K562 (cell line): ENCODE measurements at regions not wholly inside any gene's neighbourhood (a gene's known extent, or its start where the extent isn't known, plus 50 kb on each side); places are given as distances from the start of the nearest gene placed in this dataset.

ENCODE experiments used
- ATAC-seq: fragments of 200-7000 bp; cut with Tn5 transposase; 3 replicates; pipeline ENCODE4 v1.9.1; 2020; ENCODE audit warnings: moderate library complexity
- BruUV-seq: library from RNA; stranded (reverse); fragments of 400-500 nt; replicated peaks from 2 replicates; lab custom pipeline; 2021; lab: Mats Ljungman, UMichigan
- CTCF ChIA-PET: fragments of 300-600 bp; formaldehyde crosslinking; extraction: SDS; loops from one replicate; lab custom pipeline; 2021; ENCODE audit warnings: low intra/inter-chr PET ratio; lab: Yijun Ruan, JAX
- POLR2A ChIA-PET: fragments of 300-600, 350-650 bp; sonication (Branson Sonifier 250); formaldehyde crosslinking; extraction: SDS; loops from one replicate; lab custom pipeline; 2021; ENCODE audit warnings: antibody characterized with exemption, inconsistent platforms; lab: Yijun Ruan, JAX
- DNase-seq, 4 experiments: peaks; one replicate each; pipeline versions ENCODE4 v3.0.0 to v3.0.0-alpha.2; 2011 to 2018; ENCODE audit warnings: low spot score in 3 of 4, mixed read lengths in 3 of 4; ENCODE audit errors: extremely low read depth in 1 of 4
- FAIRE-seq: peaks from 2 replicates; lab custom pipeline; 2011; peaks lifted over from hg19 to GRCh38; lab: Jason Lieb, UNC
- H2AFZ ChIP-seq: 2 replicates; pipeline ENCODE4 v1.6.0; 2011; ENCODE audit warnings: low read depth, low read length, control low read depth, inconsistent platforms
- H3K27ac ChIP-seq: fragments of 200-600 bp; 3 replicates; pipeline ENCODE4 v1.8.0; 2011; ENCODE audit warnings: low read depth, mild to moderate bottlenecking, control low read depth, inconsistent platforms, low read length, moderate library complexity, mixed read lengths; ENCODE audit errors: extremely low read depth
- H3K27me3 ChIP-seq, 2 experiments: fragments of 300-600 bp in 1 of 2; 2 replicates in 1 of 2; 3 replicates in 1 of 2; pipeline versions ENCODE4 v1.6.0 to v1.8.0; 2011; ENCODE audit warnings: inconsistent platforms in 2 of 2, low read length in 2 of 2, mild to moderate bottlenecking in 1 of 2, mixed read lengths in 1 of 2, moderate library complexity in 1 of 2; ENCODE audit not compliant: control insufficient read depth in 2 of 2, insufficient read depth in 2 of 2
- H3K36me3 ChIP-seq: fragments of 300-600 bp; 3 replicates; pipeline ENCODE4 v1.8.0; 2011; ENCODE audit warnings: mild to moderate bottlenecking, low read length, inconsistent platforms; ENCODE audit not compliant: control insufficient read depth, insufficient read depth
- H3K4me1 ChIP-seq, 2 experiments: fragments of 200-600 bp in 1 of 2; replicated peaks in 1 of 2; 2 replicates in 1 of 2; 3 replicates in 1 of 2; pipeline versions ENCODE4 v1.5.1 to v1.8.0; 2011; ENCODE audit warnings: inconsistent platforms in 2 of 2, low read length in 2 of 2, mild to moderate bottlenecking in 1 of 2, mixed read lengths in 1 of 2, moderate library complexity in 1 of 2; ENCODE audit not compliant: control insufficient read depth in 2 of 2, insufficient read depth in 2 of 2
- H3K4me2 ChIP-seq: 2 replicates; pipeline ENCODE4 v1.6.1; 2011; ENCODE audit warnings: low read length, control low read depth, inconsistent platforms, mixed read lengths; ENCODE audit not compliant: insufficient read depth
- H3K4me3 ChIP-seq: fragments of 200-600 bp; sonication (generic), shearing (Covaris generic); 2 replicates; pipeline ENCODE4 v1.5.1; 2016; ENCODE audit warnings: control low read depth, inconsistent platforms
- H3K79me2 ChIP-seq: fragments of 200-600 bp; 3 replicates; pipeline ENCODE4 v1.8.0; 2011; ENCODE audit warnings: low read length, inconsistent platforms; ENCODE audit not compliant: control insufficient read depth, insufficient read depth
- H3K9ac ChIP-seq, 2 experiments: 2 replicates each; pipeline versions ENCODE4 v1.6.0 to v1.6.1; 2011; ENCODE audit warnings: low read depth in 2 of 2, low read length in 2 of 2, control low read depth in 1 of 2, inconsistent platforms in 1 of 2, mild to moderate bottlenecking in 1 of 2, mixed read lengths in 1 of 2; ENCODE audit not compliant: insufficient read depth in 1 of 2
- H3K9me1 ChIP-seq: one replicate; pipeline ENCODE4 v1.6.0; 2011; ENCODE audit warnings: inconsistent platforms, mild to moderate bottlenecking, low read length, moderate library complexity; ENCODE audit not compliant: control insufficient read depth, insufficient read depth
- H3K9me3 ChIP-seq: replicated peaks from 2 replicates; pipeline ENCODE4 v1.5.1; 2011; ENCODE audit warnings: low read depth, low read length, inconsistent platforms; ENCODE audit not compliant: control insufficient read depth, insufficient read depth
- H4K20me1 ChIP-seq: replicated peaks from 2 replicates; pipeline ENCODE4 v1.6.1; 2011; ENCODE audit warnings: low read length, inconsistent platforms, mixed read lengths; ENCODE audit not compliant: control insufficient read depth, insufficient read depth
- ETV1 ChIP-seq: fragments of 450-650 bp; conservative IDR thresholded peaks from 2 replicates; pipeline ENCODE4 v1.6.1; 2016; ENCODE audit warnings: missing genetic modification characterization, control low read depth, low read depth, missing compliant biosample characterization
- MCM3 ChIP-seq: fragments of 450-650 bp; IDR thresholded peaks from 2 replicates; pipeline ENCODE4 v1.6.1; 2016
- PML ChIP-seq: IDR thresholded peaks from 2 replicates; pipeline ENCODE4 v1.6.1; 2012; ENCODE audit warnings: low read length, inconsistent platforms
- ZNF507 ChIP-seq: conservative IDR thresholded peaks from 2 replicates; pipeline ENCODE4 v1.6.1; 2017; ENCODE audit warnings: missing genetic modification characterization, missing compliant biosample characterization
- ZNF589 ChIP-seq: fragments of 200-800 bp; sonication (Bioruptor generic); IDR thresholded peaks from 2 replicates; pipeline ENCODE4 v1.6.1; 2016; ENCODE audit warnings: low read depth, missing genetic modification characterization, missing compliant biosample characterization
- WGBS: fragments of 100-300 bp; shearing (Covaris generic); methylation state at CpG from one replicate; pipeline ENCODE4 v1.1.6; 2016; ENCODE audit warnings: low coverage, mixed read lengths; ENCODE audit not compliant: insufficient coverage; ENCODE audit errors: missing lambda C conversion rate; 5-methylcytosine and 5-hydroxymethylcytosine counted together
- in situ Hi-C: fragments of 300-500 bp; cut with MboI; formaldehyde crosslinking; loops from 4 replicates; pipeline ENCODE4 v1.15.0; 2018; ENCODE audit warnings: inconsistent platforms, mixed read lengths
- intact Hi-C: fragments of 100-400 bp; cut with micrococcal nuclease; formaldehyde crosslinking; loops from 2 replicates; pipeline ENCODE4 v1.14.2; 2022
- TF ChIP-seq, protein P1 (sequence below): fragments of 250-450 bp; sonication (Bioruptor Pico); IDR thresholded peaks from 2 replicates; pipeline ENCODE4 v1.5.0; 2021
- TF ChIP-seq, protein P2 (sequence below): sonication (generic); formaldehyde crosslinking; IDR thresholded peaks from 2 replicates; pipeline ENCODE4 v1.8.0; 2022; ENCODE audit warnings: missing genetic modification reagents, mild to moderate bottlenecking, moderate library complexity, borderline replicate concordance
- TF ChIP-seq, protein P3 (sequence below), 2 experiments: fragments of 450-650 bp; IDR thresholded peaks; 2 replicates each; pipeline ENCODE4 v1.6.1; 2018; ENCODE audit warnings: mild to moderate bottlenecking in 2 of 2, low read depth in 1 of 2; ENCODE audit not compliant: partially characterized antibody in 2 of 2
- TF ChIP-seq, protein P4 (sequence below): fragments of 150-350 bp; conservative IDR thresholded peaks from 2 replicates; pipeline ENCODE4 v1.6.1; 2014; ENCODE audit warnings: low read length

DNA sequence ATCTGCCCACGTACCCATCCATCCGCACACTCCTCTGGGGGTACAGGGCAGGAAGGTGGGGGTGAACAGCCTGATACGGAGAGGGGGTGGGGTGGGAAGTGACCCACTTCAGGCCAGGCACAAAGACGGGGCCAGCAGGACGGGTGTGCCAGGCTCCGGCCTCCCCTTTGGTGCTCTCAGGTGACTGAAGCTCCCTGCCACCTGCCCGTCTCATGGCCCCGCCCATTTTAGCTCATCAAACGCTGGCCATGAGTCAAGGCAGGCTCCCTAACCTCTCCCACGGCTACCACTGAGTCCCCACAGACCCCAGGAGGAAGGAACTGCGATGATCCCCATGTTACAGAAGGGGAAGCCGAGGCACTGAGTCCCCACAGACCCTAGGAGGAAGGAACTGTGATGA is 109.6 kb downstream of the CRYAA start (continued):
- TF ChIP-seq, protein P1, sequence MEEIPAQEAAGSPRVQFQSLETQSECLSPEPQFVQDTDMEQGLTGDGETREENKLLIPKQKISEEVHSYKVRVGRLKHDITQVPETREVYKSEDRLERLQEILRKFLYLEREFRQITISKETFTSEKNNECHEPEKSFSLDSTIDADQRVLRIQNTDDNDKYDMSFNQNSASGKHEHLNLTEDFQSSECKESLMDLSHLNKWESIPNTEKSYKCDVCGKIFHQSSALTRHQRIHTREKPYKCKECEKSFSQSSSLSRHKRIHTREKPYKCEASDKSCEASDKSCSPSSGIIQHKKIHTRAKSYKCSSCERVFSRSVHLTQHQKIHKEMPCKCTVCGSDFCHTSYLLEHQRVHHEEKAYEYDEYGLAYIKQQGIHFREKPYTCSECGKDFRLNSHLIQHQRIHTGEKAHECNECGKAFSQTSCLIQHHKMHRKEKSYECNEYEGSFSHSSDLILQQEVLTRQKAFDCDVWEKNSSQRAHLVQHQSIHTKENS (CRISPR knock-in tag) = no peak

DNA sequence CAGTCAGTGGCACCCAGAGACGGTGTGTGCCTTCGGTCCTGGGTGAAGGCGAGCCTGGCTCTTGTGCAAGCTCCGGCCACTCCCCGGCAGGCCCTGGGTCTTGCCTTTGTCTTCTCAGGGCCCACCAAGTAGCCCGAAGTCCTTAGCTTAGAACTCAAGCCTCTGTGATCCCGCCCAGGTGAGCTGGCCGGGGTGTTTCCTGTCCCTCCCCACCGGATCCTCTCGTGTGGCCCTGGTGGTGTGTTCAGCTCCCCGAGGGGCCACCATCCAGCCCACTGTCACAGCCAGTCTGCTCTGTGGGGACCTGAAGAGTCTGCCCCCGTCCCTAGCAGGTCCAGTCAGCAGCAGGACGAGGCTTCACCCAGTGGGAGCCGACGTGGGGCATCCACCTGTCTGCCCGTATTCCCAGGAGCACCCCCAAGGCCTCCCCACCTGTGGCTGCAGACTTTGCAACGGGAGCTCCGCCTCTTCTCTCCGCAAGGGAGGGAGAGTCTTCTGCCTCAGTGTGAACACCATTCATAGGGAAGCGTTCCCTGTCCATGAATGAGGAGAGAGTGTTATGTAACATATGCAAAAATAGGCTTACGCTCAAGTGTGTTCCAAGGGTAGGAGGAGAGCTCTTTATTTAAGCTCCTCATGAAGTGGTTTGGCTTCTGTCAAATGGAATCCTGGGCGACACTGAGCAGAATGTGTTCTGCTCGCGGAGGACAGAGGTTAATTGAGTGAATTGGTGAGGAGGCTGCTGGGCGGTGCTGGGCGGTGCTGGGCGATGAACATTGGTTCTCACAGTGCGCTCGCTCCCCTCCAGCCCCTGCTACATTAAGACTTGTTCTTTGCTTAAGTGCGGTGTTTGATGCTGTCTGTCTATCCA is 108.9 kb downstream of the CRYAA start:
- BruUV-seq = no TSS peak
- FAIRE-seq (no peak), DNase-seq (no peak), ATAC-seq (peak; percentile 21; the same call in 2 of the 3 replicates)
- in situ Hi-C loops (no loop called here), intact Hi-C loops (no loop called here)
- Histone ChIP-seq H3K79me2 (no peaks in the 10 kb centered on the region), H3K9me1 (peaks cover under 1% of the 10 kb centered on the region), H2AFZ (no peak overlapping the region), H3K4me3 (no peak overlapping the region), H3K4me1 (peaks cover 0 to 23% of the 10 kb centered on the region in 2 experiments; a peak in 2 of 5 replicates), H3K9ac (no peak overlapping the region), H3K9me3 (no peaks in the 10 kb centered on the region), H3K36me3 (no peaks in the 10 kb centered on the region), H3K27ac (no peak overlapping the region), H4K20me1 (peaks cover 18% of the 10 kb centered on the region; the same call in 1 of the 2 replicates), H3K4me2 (no peak overlapping the region), H3K27me3 (peaks cover 37 to 68% of the 10 kb centered on the region in 2 experiments)
- POLR2A ChIA-PET = no interaction called here
- WGBS = 4% methylated on average over 30 of the region's 30 CpGs
- CTCF ChIA-PET = no interaction called here
- TF ChIP-seq, protein P2, sequence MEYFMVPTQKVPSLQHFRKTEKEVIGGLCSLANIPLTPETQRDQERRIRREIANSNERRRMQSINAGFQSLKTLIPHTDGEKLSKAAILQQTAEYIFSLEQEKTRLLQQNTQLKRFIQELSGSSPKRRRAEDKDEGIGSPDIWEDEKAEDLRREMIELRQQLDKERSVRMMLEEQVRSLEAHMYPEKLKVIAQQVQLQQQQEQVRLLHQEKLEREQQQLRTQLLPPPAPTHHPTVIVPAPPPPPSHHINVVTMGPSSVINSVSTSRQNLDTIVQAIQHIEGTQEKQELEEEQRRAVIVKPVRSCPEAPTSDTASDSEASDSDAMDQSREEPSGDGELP (CRISPR knock-in tag) = no peak
- TF ChIP-seq ZNF589 (CRISPR knock-in tag) (no peak), MCM3 (no peak), PML (no peak), ZNF507 (no peak), ETV1 (tag) (no peak)
- TF ChIP-seq, protein P3, sequence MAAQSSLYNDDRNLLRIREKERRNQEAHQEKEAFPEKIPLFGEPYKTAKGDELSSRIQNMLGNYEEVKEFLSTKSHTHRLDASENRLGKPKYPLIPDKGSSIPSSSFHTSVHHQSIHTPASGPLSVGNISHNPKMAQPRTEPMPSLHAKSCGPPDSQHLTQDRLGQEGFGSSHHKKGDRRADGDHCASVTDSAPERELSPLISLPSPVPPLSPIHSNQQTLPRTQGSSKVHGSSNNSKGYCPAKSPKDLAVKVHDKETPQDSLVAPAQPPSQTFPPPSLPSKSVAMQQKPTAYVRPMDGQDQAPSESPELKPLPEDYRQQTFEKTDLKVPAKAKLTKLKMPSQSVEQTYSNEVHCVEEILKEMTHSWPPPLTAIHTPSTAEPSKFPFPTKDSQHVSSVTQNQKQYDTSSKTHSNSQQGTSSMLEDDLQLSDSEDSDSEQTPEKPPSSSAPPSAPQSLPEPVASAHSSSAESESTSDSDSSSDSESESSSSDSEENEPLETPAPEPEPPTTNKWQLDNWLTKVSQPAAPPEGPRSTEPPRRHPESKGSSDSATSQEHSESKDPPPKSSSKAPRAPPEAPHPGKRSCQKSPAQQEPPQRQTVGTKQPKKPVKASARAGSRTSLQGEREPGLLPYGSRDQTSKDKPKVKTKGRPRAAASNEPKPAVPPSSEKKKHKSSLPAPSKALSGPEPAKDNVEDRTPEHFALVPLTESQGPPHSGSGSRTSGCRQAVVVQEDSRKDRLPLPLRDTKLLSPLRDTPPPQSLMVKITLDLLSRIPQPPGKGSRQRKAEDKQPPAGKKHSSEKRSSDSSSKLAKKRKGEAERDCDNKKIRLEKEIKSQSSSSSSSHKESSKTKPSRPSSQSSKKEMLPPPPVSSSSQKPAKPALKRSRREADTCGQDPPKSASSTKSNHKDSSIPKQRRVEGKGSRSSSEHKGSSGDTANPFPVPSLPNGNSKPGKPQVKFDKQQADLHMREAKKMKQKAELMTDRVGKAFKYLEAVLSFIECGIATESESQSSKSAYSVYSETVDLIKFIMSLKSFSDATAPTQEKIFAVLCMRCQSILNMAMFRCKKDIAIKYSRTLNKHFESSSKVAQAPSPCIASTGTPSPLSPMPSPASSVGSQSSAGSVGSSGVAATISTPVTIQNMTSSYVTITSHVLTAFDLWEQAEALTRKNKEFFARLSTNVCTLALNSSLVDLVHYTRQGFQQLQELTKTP (IDR thresholded peaks at IDR 0.05; ENCODE audit: low read depth in 1 of 2, partially characterized antibody in 2 of 2) = no peak
- TF ChIP-seq, protein P4, sequence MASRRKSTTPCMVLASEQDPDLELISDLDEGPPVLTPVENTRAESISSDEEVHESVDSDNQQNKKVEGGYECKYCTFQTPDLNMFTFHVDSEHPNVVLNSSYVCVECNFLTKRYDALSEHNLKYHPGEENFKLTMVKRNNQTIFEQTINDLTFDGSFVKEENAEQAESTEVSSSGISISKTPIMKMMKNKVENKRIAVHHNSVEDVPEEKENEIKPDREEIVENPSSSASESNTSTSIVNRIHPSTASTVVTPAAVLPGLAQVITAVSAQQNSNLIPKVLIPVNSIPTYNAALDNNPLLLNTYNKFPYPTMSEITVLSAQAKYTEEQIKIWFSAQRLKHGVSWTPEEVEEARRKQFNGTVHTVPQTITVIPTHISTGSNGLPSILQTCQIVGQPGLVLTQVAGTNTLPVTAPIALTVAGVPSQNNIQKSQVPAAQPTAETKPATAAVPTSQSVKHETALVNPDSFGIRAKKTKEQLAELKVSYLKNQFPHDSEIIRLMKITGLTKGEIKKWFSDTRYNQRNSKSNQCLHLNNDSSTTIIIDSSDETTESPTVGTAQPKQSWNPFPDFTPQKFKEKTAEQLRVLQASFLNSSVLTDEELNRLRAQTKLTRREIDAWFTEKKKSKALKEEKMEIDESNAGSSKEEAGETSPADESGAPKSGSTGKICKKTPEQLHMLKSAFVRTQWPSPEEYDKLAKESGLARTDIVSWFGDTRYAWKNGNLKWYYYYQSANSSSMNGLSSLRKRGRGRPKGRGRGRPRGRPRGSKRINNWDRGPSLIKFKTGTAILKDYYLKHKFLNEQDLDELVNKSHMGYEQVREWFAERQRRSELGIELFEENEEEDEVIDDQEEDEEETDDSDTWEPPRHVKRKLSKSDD = no peak
